ENCODE measurements at regions not wholly inside any gene's neighbourhood (a gene's known extent, or its start where the extent isn't known, plus 50 kb on each side); places are given as distances from the start of the nearest gene placed in this dataset.
"Not testable (repeated sequence)": the region's sequence is repeated elsewhere in the genome, so short reads cannot be mapped to it uniquely, and the experiment has no call there.

GRCh38 chr11:112310848-112311247 lies 50.2 kb upstream of the PLET1 start:
- peak; percentile 56 for DNase-seq (ENCODE audit: low read depth, low spot score)

- no peak for DNase-seq (ENCODE audit: low read depth, low spot score)
These were observed 54.5 kb upstream of the PLET1 start for GRCh38 chr11:112315057-112315720.

- no peak for DNase-seq (ENCODE audit: low read depth, low spot score)
These were observed 55.4 kb upstream of the PLET1 start for GRCh38 chr11:112315861-112316739.

GRCh38 chr11:112316971-112317370 lies 56.3 kb upstream of the PLET1 start:
- no peak for DNase-seq (ENCODE audit: low read depth, low spot score)

- DNase-seq (ENCODE audit: low read depth, low spot score) = no peak
These were observed 57.5 kb upstream of the PLET1 start for GRCh38 chr11:112318184-112318591.

- DNase-seq (ENCODE audit: low read depth, low spot score) = no peak
These were observed 58.0 kb upstream of the PLET1 start for GRCh38 chr11:112318661-112319060.

GRCh38 chr11:112320668-112321067 lies 60.0 kb upstream of the PLET1 start:
- DNase-seq (ENCODE audit: low read depth, low spot score) = no peak

GRCh38 chr11:112321501-112322172 lies 61.0 kb upstream of the PLET1 start:
- no peak for DNase-seq (ENCODE audit: low read depth, low spot score)

- DNase-seq (ENCODE audit: low read depth, low spot score) = no peak
These were observed 61.6 kb upstream of the PLET1 start for GRCh38 chr11:112322173-112322790.

- DNase-seq (ENCODE audit: low read depth, low spot score) = peak; percentile 20
These were observed 73.7 kb upstream of the PLET1 start for GRCh38 chr11:112334381-112334780.

- no peak for DNase-seq (ENCODE audit: low read depth, low spot score)
These were observed 75.8 kb upstream of the PLET1 start for GRCh38 chr11:112336356-112336886.

- no peak for DNase-seq (ENCODE audit: low read depth, low spot score)
These were observed 78.9 kb upstream of the PLET1 start for GRCh38 chr11:112339566-112339965.

- no peak for DNase-seq (ENCODE audit: low read depth, low spot score)
These were observed 82.8 kb upstream of the PLET1 start for GRCh38 chr11:112343368-112344039.

- no peak for DNase-seq (ENCODE audit: low read depth, low spot score)
These were observed 83.4 kb upstream of the PLET1 start for GRCh38 chr11:112344040-112344413.

- DNase-seq (ENCODE audit: low read depth, low spot score) = no peak
These were observed 84.5 kb upstream of the PLET1 start for GRCh38 chr11:112345166-112345565.

GRCh38 chr11:112345706-112346105 lies 85.0 kb upstream of the PLET1 start:
- DNase-seq (ENCODE audit: low read depth, low spot score) = peak; percentile 67

- no peak for DNase-seq (ENCODE audit: low read depth, low spot score)
These were observed 85.9 kb upstream of the PLET1 start for GRCh38 chr11:112346586-112346985.

- no peak for DNase-seq (ENCODE audit: low read depth, low spot score)
These were observed 87.9 kb upstream of the PLET1 start for GRCh38 chr11:112348480-112349029.

- not testable (repeated sequence) for DNase-seq (ENCODE audit: low read depth, low spot score)
These were observed 90.8 kb upstream of the PLET1 start for GRCh38 chr11:112351423-112351822.

GRCh38 chr11:112352907-112353306 lies 92.2 kb upstream of the PLET1 start:
- no peak for DNase-seq (ENCODE audit: low read depth, low spot score)

GRCh38 chr11:112354364-112354763 lies 93.7 kb upstream of the PLET1 start:
- DNase-seq (ENCODE audit: low read depth, low spot score) = no peak

All from ELF-1 (cell line).